ENCODE measurements at regions not wholly inside any gene's neighbourhood (a gene's known extent, or its start where the extent isn't known, plus 50 kb on each side); places are given as distances from the start of the nearest gene placed in this dataset.
"Not testable (repeated sequence)": the region's sequence is repeated elsewhere in the genome, so short reads cannot be mapped to it uniquely, and the experiment has no call there.

GRCh38 chr13:78978381-78978998 lies 319.5 kb upstream of the OBI1 start:
- DNase-seq: peak; percentile 80

DNA sequence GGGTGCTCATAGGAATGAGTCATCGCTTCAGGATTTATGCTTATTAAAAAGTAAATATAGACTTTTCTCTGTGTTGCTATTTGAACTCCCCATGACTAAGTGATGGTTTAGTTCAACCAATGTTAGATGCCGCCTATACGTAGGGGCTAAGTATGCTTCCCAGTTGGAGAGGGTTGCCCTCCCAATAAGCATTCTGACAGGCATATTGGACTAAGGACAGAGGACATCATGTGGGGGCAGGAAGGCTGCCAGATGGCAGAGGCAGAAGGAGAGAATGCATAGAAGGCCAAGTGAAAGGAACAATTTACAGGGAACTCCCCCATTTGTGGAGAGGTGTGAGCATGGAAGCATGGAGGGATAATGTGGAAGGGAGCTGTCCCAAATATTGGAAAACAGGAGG lies 318.4 kb upstream of the OBI1 start:
- no peak for DNase-seq

DNA sequence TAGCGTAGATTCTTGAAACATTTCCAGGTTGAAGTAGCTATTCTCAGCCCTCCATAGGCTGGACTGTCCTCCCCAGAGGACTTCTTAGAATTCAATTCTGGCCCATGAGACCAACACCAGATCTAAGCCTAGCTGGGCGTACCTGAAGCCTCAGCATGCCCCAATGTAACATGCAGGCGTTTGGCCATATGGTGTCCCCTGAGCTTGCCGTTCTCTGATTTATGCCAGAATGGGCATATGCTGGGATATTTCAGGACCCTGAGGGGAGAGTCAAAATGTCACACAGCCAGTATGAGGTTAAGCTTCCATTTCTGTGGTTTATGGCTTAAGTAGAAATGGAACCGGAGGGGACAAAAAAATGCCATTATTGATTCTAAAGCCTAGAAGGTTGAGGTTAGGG lies 317.7 kb upstream of the OBI1 start:
- no peak for DNase-seq

DNA sequence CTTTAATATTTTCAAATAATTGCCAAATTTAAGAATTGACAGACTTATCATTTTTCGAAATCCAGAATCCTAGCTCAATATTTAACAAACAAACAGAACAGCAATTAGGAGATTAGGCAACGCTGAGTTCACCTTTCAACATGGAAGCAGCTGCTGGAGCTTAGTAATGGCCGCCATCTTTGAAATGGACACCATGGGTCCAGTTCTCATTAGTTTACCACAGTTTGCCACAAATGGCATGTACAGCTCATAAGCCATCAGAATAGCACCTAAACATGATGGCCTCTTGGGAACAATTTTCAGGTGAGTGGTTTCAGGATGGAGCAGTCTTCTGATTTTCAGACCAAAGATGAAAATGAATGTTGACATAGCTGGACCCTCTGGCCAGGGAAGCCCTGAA lies 313.6 kb upstream of the OBI1 start:
- DNase-seq: no peak

- DNase-seq: no peak
Observed at GRCh38 chr13:78971355-78972025, 312.5 kb upstream of the OBI1 start.

DNA sequence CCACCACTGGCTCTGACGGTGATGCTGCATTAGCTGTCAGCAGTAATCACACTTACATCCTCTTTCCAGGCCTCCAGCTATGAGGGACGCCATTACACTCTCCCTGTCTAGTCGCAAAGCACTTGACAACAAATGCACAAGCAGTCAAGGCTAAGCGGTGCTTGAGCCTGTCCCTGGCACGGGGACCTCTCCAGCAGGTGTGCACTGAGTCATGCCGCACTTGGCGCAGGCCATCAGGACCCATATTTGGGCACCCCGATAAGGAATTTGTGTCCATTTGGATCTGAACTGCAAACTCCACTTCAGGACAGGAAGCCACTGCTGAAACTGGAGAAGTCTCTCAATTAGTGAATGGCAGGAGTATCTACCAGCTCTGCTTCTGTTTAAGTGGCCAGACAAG lies 301.9 kb upstream of the OBI1 start:
- DNase-seq: no peak

DNA sequence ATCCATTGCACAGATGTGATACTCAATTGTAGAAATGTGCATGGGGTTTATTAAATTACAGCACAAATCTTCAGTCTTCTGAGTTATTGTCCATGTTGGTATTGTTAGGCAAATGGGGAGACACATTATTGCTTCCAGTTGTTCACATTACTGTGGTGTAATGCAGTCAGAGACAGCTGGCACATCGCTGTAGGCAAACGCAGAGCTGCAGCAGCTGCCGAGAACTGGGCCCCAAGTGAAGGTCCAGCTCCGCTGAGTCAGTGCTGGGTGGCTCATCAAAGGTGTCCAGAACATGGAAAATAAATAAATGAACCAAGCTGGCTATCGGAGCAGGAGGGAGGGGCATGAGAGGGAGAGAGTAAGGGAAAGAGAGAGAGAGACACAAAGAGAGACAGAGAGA lies 299.1 kb upstream of the OBI1 start:
- peak; percentile 75 for DNase-seq

DNA sequence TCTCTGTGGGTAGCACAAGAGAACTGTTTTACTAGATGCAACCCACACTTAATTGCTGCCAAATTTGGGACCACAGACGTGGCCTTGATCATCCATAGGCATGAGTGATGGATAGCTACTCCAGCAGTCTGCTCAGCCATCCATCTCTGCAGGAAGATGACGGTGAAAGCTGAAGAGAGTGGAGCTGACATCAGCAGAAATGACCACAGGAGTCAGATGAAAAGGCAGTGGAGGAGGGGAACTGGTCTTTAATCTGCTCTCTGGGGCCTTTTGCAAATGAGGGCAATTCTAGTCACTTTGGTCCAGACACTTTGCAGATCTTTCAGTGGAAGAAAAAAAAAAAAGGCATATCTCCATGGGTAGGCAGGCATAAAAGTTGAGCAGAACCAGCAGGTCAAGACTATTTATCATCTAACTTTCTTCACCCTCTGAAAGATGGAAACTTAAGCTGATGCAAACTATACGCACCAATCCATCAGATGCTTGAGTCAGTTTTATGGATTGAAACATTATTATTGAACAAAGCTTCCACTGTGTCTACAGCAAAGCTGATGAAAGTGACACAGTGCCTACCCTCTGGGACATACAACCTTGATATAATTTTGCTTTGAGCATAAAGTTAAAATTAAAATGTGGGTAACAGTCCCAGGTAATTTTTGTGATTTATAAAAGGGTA lies 281.6 kb upstream of the OBI1 start:
- DNase-seq: no peak

DNA sequence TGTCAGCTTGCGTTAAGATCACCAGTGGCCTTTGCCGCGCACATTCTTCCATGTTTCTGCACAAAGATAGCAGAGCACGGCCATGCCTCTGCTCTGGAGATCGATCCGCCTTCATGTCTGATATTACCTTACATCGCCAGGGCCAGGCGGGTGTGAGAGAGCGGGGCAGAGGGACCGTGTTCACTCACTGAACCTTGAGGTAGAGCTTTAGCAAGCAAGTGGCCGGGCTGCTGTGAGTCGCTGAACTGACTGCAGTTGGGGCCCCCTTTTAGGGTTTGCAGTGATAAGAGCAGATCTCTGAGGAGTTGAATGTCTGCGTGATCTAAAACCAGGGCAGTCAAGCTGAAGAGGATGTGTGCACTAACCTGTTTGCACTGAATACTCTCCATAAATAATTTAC lies 275.4 kb upstream of the OBI1 start:
- DNase-seq: no peak

DNA sequence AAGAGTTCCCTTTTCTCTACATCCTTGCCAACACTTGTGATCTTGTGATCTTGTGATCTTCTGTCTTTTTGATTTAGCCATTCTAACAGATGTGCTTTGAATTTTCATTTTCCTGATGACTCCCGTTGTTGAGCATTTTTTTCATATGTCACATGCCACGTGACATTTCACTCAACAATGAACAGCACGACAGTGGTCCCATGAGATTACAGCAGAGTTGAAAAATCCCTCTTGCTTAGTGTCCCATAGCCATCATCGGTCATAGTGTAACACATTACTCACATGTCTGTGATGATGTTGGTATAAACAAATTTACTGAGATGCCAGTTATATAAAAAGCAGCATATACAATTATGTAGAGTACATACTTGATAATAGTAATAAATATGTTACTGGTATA lies 256.1 kb upstream of the OBI1 start:
- DNase-seq: no peak

DNA sequence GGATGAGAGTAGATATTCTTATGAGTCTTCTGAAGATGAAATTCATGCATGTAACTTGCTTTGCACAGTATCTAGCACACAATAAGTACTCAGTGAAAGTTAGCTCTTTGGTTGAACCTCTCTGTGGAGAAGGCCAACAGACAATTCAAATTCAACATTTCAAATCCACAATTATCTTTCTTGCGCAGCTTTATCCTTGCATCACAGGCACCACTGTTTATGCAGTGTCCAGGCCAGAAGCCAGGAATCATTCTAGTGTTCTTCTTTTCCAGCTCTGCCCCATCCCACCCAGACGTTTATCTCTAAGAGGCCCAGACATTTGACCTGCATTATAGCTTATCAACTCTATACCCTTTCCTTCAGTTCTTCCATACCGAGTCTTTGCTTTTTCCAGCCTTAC lies 254.7 kb upstream of the OBI1 start:
- DNase-seq: no peak

DNA sequence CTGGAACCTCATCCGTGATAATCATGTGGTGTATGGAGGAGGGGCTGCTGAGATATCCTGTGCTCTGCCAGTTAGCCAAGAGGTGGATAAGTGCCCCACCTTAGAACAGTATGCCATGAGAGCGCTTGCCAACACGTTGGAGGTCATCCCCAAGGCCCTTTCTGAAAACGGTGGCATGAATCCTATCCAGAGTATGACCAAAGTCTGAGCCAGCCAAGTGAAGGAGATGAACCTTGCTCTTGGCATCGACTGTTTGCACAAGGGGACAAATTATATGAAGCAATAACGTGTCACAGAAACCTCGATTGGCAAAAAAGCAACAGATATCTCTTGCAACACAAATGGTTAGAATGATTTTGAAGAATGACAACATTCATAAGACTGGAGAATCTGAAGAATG lies 251.2 kb upstream of the OBI1 start:
- no peak for DNase-seq

- no peak for DNase-seq
Observed at GRCh38 chr13:78909276-78909675, 250.3 kb upstream of the OBI1 start.

DNA sequence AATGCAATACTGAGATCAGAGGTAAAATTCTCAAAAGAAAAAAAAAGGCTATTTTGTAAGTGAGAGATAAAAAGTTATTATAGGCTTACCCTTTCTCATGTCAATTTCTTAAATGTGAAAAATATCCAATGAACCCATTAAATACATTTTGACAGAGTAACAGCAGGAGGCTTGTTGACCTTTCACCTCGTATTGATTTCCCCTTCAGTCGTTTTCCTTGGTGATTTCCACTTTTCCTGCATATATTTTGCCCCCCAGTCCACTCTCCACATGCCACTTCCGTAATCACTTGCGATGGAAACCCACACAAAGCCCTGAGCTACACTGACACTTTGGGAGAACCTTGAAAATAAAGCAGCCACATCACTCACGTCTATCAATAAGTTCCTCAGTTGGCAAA lies 248.1 kb upstream of the OBI1 start:
- no peak for DNase-seq

- no peak for DNase-seq
Observed at GRCh38 chr13:78897200-78897599, 238.2 kb upstream of the OBI1 start.

- DNase-seq: no peak
Observed at GRCh38 chr13:78884571-78884970, 225.6 kb upstream of the OBI1 start.

GRCh38 chr13:78881751-78882150 lies 222.8 kb upstream of the OBI1 start:
- peak; percentile 72 for DNase-seq

GRCh38 chr13:78881054-78881453 lies 222.1 kb upstream of the OBI1 start:
- DNase-seq: no peak

DNA sequence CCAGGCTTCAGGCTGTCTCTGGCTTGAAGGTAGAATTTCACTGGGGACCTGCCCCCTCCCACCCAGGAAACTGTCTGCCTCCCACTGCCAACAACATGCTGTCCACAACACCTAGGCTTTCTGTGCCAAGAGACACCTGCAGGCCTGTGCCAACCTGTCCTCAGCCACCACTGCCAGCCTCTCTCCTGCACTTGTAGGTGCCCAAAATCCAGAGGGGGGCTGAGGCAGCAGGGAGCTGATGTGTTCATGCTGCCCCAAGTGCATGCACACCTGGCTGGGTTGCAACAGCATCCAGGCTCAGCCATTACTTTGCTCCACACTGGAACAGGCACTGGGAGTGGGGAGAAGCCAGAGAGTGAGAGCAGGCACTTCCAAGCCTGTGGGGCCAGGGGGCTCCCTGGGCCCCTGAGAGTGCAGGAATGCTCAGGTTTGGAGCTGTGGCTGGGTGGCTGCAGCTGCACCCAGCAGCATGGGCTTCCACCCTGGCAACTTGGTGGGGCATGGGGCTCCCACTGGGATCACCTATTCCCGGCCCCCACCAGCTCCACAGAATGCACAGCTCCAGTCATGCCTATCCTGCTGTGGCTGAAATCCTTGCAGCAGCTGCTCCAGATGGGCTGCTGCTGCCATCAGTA lies 218.1 kb upstream of the OBI1 start:
- no peak for DNase-seq

DNA sequence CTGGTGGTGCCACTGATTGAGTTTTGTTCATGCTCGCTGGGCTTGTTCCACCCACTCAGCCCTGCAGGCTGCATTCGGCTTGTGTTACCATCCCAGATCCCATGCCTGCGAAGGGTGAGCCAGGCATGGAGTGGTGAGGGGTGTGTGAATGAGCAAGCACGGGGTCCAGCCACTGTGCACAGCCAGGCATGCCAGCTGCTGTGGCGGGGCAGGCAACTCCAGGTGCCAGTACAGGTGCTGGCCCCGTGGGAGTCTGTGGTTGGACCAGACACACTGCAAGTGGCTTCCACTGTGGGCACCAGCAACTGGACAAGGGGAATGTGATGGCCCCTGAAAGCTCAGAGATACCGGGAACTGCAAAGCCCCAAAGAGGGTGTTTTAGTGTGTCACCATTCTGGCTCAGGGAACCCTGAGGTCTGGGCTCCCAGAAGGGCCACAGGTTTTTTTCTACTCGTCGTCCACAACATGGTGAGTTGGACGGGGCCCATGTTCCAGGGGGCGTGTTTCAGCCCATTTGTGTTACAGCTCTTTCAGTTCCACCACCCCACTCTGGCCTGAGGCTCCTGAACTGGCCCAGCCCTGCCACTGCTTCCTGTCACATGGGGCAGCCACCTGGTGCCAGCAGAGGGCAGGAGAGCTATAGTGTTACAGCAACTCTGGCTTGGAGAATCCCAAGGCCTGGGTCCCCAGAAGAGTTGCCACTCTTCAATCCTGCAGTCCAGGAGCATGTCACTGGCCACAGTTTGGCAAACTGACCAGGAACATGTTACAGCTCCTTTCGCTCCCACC lies 217.0 kb upstream of the OBI1 start:
- DNase-seq: no peak

- DNase-seq: no peak
Observed at GRCh38 chr13:78868991-78869390, 210.0 kb upstream of the OBI1 start.

DNA sequence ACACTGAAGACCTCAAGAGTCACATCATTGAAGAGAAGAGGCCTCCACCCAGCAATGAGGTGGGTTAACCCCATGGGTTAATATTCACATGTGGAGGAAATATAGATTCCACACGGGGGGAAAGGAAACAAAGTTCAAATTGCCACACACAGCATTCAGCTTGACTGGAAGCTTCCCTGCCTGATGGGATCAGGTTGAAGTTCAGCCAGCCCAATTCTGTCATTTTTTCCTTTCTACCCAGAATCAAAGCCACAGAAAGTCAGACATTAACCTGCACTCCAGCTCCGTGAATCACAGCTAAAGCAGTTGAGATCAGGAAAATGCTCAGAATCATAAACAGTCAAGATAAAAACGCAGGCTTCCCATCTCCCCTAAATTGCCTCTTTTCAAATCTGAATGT lies 208.7 kb upstream of the OBI1 start:
- DNase-seq: no peak

GRCh38 chr13:78866076-78866475 lies 207.1 kb upstream of the OBI1 start:
- not testable (repeated sequence) for DNase-seq

All from tongue (tissue), 1 donor.